ENCODE measurements at regions not wholly inside any gene's neighbourhood (a gene's known extent, or its start where the extent isn't known, plus 50 kb on each side); places are given as distances from the start of the nearest gene placed in this dataset.
"Not testable (repeated sequence)": the region's sequence is repeated elsewhere in the genome, so short reads cannot be mapped to it uniquely, and the experiment has no call there.

- TF ChIP-seq ZNF350 (CRISPR knock-in tag; IDR thresholded peaks at IDR 0.05; ENCODE audit: borderline replicate concordance, low read depth) (no peak), MXD3 (CRISPR knock-in tag; IDR thresholded peaks at IDR 0.05) (no peak)
- no peaks in the 10 kb centered on the region for H3K27me3 ChIP-seq (ENCODE audit: control insufficient read depth in 1 of 2, insufficient read depth in 2 of 2, low read length in 2 of 2)
- DNase-seq (ENCODE audit: low spot score) (no peak), FAIRE-seq (no peak), ATAC-seq (no peak)
- no peak overlapping the region for H3K4me2 ChIP-seq (ENCODE audit: low read depth, low read length)
- in situ Hi-C loops (cut with HindIII; ENCODE audit: extremely low pct_ligation_motif_present, low pct_unique_long_range_greater_than_20kb) (no loop called here), intact Hi-C loops (cut with micrococcal nuclease; ENCODE audit: unreplicated experiment) (no loop called here)
- ChIA-PET CTCF (ENCODE audit: low intra/inter-chr PET ratio, low total read pairs) (no interaction called here), POLR2A (no interaction called here)
- no peaks in the 10 kb centered on the region for H3K4me1 ChIP-seq (ENCODE audit: insufficient read depth, low read length)
- H3K4me3 ChIP-seq (replicated peaks in 1 of 3; ENCODE audit: insufficient read depth in 1 of 3, low read depth in 2 of 3, low read length in 3 of 3): no peak overlapping the region
- H3K79me2 ChIP-seq (ENCODE audit: insufficient read depth, low read length): no peaks in the 10 kb centered on the region
- no peak overlapping the region for H3K9ac ChIP-seq (ENCODE audit: insufficient read depth, low read depth, low read length)
- H3K36me3 ChIP-seq (replicated peaks in 1 of 2; ENCODE audit: control insufficient read depth in 1 of 2, insufficient read depth in 2 of 2, low read length in 2 of 2): no peaks in the 10 kb centered on the region
- H4K20me1 ChIP-seq (ENCODE audit: insufficient read depth, low read length): no peaks in the 10 kb centered on the region
- peaks cover 95% of the 10 kb centered on the region for H3K9me3 ChIP-seq (ENCODE audit: low read length)
- 56% methylated on average over 7 of the region's 7 CpGs for WGBS (ENCODE audit: low lambda C conversion rate)
- no peak overlapping the region for H2AFZ ChIP-seq (ENCODE audit: low read length)
- no peak overlapping the region for H3K27ac ChIP-seq (ENCODE audit: extremely low read length, insufficient read depth, low read length)
- BruUV-seq (replicated peaks): no TSS peak
Measured at GRCh38 chr2:13433954-13434353, 717.2 kb downstream of the TRIB2 start.

- H3K4me1 ChIP-seq (ENCODE audit: insufficient read depth, low read length); H4K20me1 ChIP-seq (ENCODE audit: insufficient read depth, low read length); DNase-seq (ENCODE audit: low spot score); H3K27ac ChIP-seq (ENCODE audit: extremely low read length, insufficient read depth, low read length); H3K4me3 ChIP-seq (replicated peaks in 1 of 3; ENCODE audit: insufficient read depth in 1 of 3, low read depth in 2 of 3, low read length in 3 of 3); ATAC-seq; H3K36me3 ChIP-seq (replicated peaks in 1 of 2; ENCODE audit: control insufficient read depth in 1 of 2, insufficient read depth in 2 of 2, low read length in 2 of 2); in situ Hi-C loops (cut with HindIII; ENCODE audit: extremely low pct_ligation_motif_present, low pct_unique_long_range_greater_than_20kb); intact Hi-C loops (cut with micrococcal nuclease; ENCODE audit: unreplicated experiment); BruUV-seq (replicated peaks); POLR2A ChIA-PET; FAIRE-seq; H3K4me2 ChIP-seq (ENCODE audit: low read depth, low read length); CTCF ChIA-PET (ENCODE audit: low intra/inter-chr PET ratio, low total read pairs); H3K27me3 ChIP-seq (ENCODE audit: control insufficient read depth in 1 of 2, insufficient read depth in 2 of 2, low read length in 2 of 2); H3K9ac ChIP-seq (ENCODE audit: insufficient read depth, low read depth, low read length); H2AFZ ChIP-seq (ENCODE audit: low read length); H3K79me2 ChIP-seq (ENCODE audit: insufficient read depth, low read length): not testable (repeated sequence)
- peaks cover 45% of the 10 kb centered on the region for H3K9me3 ChIP-seq (ENCODE audit: low read length)
- 33% methylated on average over 4 of the region's 4 CpGs for WGBS (ENCODE audit: low lambda C conversion rate)
Measured at GRCh38 chr2:13443554-13444261, 727.0 kb downstream of the TRIB2 start.

Measured in HepG2 (cell line).